ENCODE measurements at regions not wholly inside any gene's neighbourhood (a gene's known extent, or its start where the extent isn't known, plus 50 kb on each side); places are given as distances from the start of the nearest gene placed in this dataset.

- TF ChIP-seq, protein P1, sequence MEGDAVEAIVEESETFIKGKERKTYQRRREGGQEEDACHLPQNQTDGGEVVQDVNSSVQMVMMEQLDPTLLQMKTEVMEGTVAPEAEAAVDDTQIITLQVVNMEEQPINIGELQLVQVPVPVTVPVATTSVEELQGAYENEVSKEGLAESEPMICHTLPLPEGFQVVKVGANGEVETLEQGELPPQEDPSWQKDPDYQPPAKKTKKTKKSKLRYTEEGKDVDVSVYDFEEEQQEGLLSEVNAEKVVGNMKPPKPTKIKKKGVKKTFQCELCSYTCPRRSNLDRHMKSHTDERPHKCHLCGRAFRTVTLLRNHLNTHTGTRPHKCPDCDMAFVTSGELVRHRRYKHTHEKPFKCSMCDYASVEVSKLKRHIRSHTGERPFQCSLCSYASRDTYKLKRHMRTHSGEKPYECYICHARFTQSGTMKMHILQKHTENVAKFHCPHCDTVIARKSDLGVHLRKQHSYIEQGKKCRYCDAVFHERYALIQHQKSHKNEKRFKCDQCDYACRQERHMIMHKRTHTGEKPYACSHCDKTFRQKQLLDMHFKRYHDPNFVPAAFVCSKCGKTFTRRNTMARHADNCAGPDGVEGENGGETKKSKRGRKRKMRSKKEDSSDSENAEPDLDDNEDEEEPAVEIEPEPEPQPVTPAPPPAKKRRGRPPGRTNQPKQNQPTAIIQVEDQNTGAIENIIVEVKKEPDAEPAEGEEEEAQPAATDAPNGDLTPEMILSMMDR (IDR thresholded peaks at IDR 0.05 in 8 of 11, conservative IDR thresholded peaks at IDR 0.05 in 3 of 11) = no peak
- TF ChIP-seq POLR2A (IDR thresholded peaks at IDR 0.05) = no peak
Observed at GRCh38 chr6:134735461-134735860, 214.4 kb downstream of the ALDH8A1 start.

Measured in spleen (tissue), 7 donors.